Renal cortical epithelial cell (primary cell): ENCODE measurements at regions not wholly inside any gene's neighbourhood (a gene's known extent, or its start where the extent isn't known, plus 50 kb on each side); places are given as distances from the start of the nearest gene placed in this dataset.

Experiments used
- DNase-seq: peaks from one replicate; pipeline ENCODE4 v3.0.0-alpha.2; 2011; ENCODE audit warnings: low read depth

- no peak for DNase-seq
These were observed 57.8 kb upstream of the STX18 start for GRCh38 chr4:4599481-4600275.

GRCh38 chr4:4598851-4599411 lies 57.1 kb upstream of the STX18 start:
- DNase-seq: no peak

GRCh38 chr4:4596720-4597119 lies 54.9 kb upstream of the STX18 start:
- no peak for DNase-seq

GRCh38 chr4:4595252-4595651 lies 53.4 kb upstream of the STX18 start:
- no peak for DNase-seq

- DNase-seq: no peak
These were observed 52.6 kb upstream of the STX18 start for GRCh38 chr4:4594285-4594920.

GRCh38 chr4:4593596-4594284 lies 51.9 kb upstream of the STX18 start:
- DNase-seq: no peak

GRCh38 chr4:4592414-4592813 lies 50.6 kb upstream of the STX18 start:
- DNase-seq: no peak
